ENCODE measurements at regions not wholly inside any gene's neighbourhood (a gene's known extent, or its start where the extent isn't known, plus 50 kb on each side); places are given as distances from the start of the nearest gene placed in this dataset.

GRCh38 chr16:64206862-64207261, 915.0 kb downstream of the CDH11 start:
- in situ Hi-C loops (cut with HindIII; ENCODE audit: low pct_unique_long_range_greater_than_20kb, low sequenced_read_pairs) (no loop called here), intact Hi-C loops (cut with micrococcal nuclease; ENCODE audit: unreplicated experiment) (no loop called here)
- no peaks in the 10 kb centered on the region for H3K36me3 ChIP-seq (ENCODE audit: control insufficient read depth, insufficient read depth, low read length)
- ChIA-PET CTCF (no interaction called here), POLR2A (no interaction called here)
- no peak overlapping the region for H3K27ac ChIP-seq (ENCODE audit: low read length)
- H3K4me3 ChIP-seq (ENCODE audit: low read depth in 2 of 2, low read length in 2 of 2), result no peak overlapping the region
- DNase-seq (ENCODE audit: low read depth, low spot score) (no peak), ATAC-seq (no peak)
- no TSS peak for BruUV-seq (replicated peaks)
- H3K4me1 ChIP-seq (ENCODE audit: control insufficient read depth, insufficient read depth, low read length), result no peaks in the 10 kb centered on the region
- no peaks in the 10 kb centered on the region for H3K27me3 ChIP-seq (ENCODE audit: control insufficient read depth, insufficient read depth, low read length)
- no peak for TF ChIP-seq CTCF (IDR thresholded peaks at IDR 0.05)
- no peak for TF ChIP-seq POLR2AphosphoS5 (IDR thresholded peaks at IDR 0.05; ENCODE audit: low read depth, low read length)
- TF ChIP-seq SIN3A (IDR thresholded peaks at IDR 0.05; ENCODE audit: borderline replicate concordance, insufficient read depth, low read depth, low read length), result no peak
- no peak for TF ChIP-seq REST (IDR thresholded peaks at IDR 0.05; ENCODE audit: insufficient read depth in 1 of 2, low read depth in 2 of 2, low read length in 1 of 2)
- H3K9me3 ChIP-seq (ENCODE audit: control insufficient read depth, insufficient read depth, low read depth, low read length), result no peaks in the 10 kb centered on the region

- BruUV-seq (replicated peaks), result no TSS peak
- Histone ChIP-seq H3K4me3 (ENCODE audit: low read depth in 2 of 2, low read length in 2 of 2) (no peak overlapping the region), H3K9me3 (ENCODE audit: control insufficient read depth, insufficient read depth, low read depth, low read length) (no peaks in the 10 kb centered on the region), H3K27ac (ENCODE audit: low read length) (no peak overlapping the region), H3K36me3 (ENCODE audit: control insufficient read depth, insufficient read depth, low read length) (no peaks in the 10 kb centered on the region), H3K4me1 (ENCODE audit: control insufficient read depth, insufficient read depth, low read length) (no peaks in the 10 kb centered on the region), H3K27me3 (ENCODE audit: control insufficient read depth, insufficient read depth, low read length) (no peaks in the 10 kb centered on the region)
- no peak for TF ChIP-seq CTCF (IDR thresholded peaks at IDR 0.05)
- no peak for TF ChIP-seq TCF7L2 (IDR thresholded peaks at IDR 0.05; ENCODE audit: low read depth, low read length)
- no peak for TF ChIP-seq REST (IDR thresholded peaks at IDR 0.05; ENCODE audit: insufficient read depth in 1 of 2, low read depth in 2 of 2, low read length in 1 of 2)
- DNase-seq (ENCODE audit: low read depth, low spot score) (no peak), ATAC-seq (no peak)
- POLR2A ChIA-PET, result no interaction called here
- intact Hi-C loops (cut with micrococcal nuclease; ENCODE audit: unreplicated experiment), result no loop called here
- CTCF ChIA-PET, result no interaction called here
- in situ Hi-C loops (cut with HindIII; ENCODE audit: low pct_unique_long_range_greater_than_20kb, low sequenced_read_pairs), result no loop called here
Measured at GRCh38 chr16:64203126-64203525, 918.7 kb downstream of the CDH11 start.
